ENCODE measurements at regions not wholly inside any gene's neighbourhood (a gene's known extent, or its start where the extent isn't known, plus 50 kb on each side); places are given as distances from the start of the nearest gene placed in this dataset.

DNA sequence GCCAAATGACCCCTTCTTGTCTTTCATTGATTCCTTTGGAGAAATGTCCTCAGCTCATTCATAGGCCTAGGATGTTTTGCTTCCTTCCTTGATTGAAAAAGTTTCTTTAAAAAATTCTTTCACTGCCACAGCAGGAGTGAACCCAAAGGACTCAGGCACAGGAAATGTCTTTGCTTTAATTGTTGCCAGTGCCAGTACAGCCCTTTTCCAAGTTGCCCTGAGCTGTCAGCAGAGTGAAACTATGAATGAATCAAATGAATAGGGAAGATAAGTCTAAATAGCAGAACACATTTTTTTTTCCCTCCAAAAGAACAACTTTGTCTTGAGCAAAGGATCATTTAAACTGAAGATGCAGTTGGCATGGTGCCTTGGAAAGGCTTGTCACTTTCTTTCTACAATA is 63.8 kb upstream of the SLC4A4 start:
- TF ChIP-seq ZBTB7A (IDR thresholded peaks at IDR 0.05; ENCODE audit: low read depth) (no peak), FOXM1 (IDR thresholded peaks at IDR 0.05; ENCODE audit: borderline replicate concordance, low read depth) (no peak)

- TF ChIP-seq YY1 (IDR thresholded peaks at IDR 0.05; ENCODE audit: low read depth) (no peak), ZBTB7A (IDR thresholded peaks at IDR 0.05; ENCODE audit: low read depth) (no peak), TCF12 (IDR thresholded peaks at IDR 0.05; ENCODE audit: low read depth) (no peak), MAX (IDR thresholded peaks at IDR 0.05) (no peak), FOXM1 (IDR thresholded peaks at IDR 0.05; ENCODE audit: borderline replicate concordance, low read depth) (no peak), REST (IDR thresholded peaks at IDR 0.05; ENCODE audit: low read depth) (no peak), NFIC (IDR thresholded peaks at IDR 0.05) (no peak), TAF1 (IDR thresholded peaks at IDR 0.05; ENCODE audit: low read depth) (no peak), CREB1 (IDR thresholded peaks at IDR 0.05; ENCODE audit: low read depth) (no peak), CEBPB (IDR thresholded peaks at IDR 0.05) (no peak)
These were observed 63.2 kb upstream of the SLC4A4 start for GRCh38 chr4:71275570-71275969.

- TF ChIP-seq CEBPB (IDR thresholded peaks at IDR 0.05), result no peak
- no peak for TF ChIP-seq EGR1 (IDR thresholded peaks at IDR 0.05)
- no peak for TF ChIP-seq FOXM1 (IDR thresholded peaks at IDR 0.05; ENCODE audit: borderline replicate concordance, low read depth)
- no peak for TF ChIP-seq NFIC (IDR thresholded peaks at IDR 0.05)
- no peak for TF ChIP-seq REST (IDR thresholded peaks at IDR 0.05; ENCODE audit: low read depth)
- no peak for TF ChIP-seq YY1 (IDR thresholded peaks at IDR 0.05; ENCODE audit: low read depth)
- TF ChIP-seq RAD21 (IDR thresholded peaks at IDR 0.05; ENCODE audit: low read depth), result no peak
- TF ChIP-seq TCF12 (IDR thresholded peaks at IDR 0.05; ENCODE audit: low read depth), result no peak
These were observed 61.5 kb upstream of the SLC4A4 start for GRCh38 chr4:71277353-71277752.

DNA sequence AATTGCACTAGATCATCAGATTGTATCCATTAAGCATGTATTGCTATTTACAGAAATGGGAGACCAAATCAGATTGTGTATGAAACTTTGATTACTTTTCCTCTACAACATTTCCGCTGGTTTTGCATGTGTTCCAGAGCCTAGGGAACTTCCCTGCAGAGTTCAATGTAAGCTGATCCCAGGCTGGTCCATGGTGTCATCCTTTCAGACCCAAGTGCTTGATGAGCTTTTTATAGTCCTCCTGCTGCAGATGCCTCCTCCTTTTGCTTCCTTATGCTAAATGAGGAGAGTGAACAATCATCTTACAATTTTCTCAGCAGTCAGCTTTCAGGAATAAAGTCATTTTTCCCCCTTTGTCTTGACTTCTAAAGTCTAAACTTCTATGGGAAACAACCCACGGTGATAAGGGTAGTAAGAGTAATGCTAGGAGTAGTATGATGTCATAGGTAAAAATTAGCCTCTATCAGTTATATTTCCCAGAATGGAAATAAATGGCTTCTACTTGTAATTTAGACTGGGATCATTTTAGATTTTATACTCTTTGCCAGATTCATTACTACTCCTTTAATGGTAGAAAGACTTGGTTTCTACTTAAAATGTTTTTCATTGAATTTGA is 55.1 kb upstream of the SLC4A4 start:
- TF ChIP-seq USF1 (IDR thresholded peaks at IDR 0.05) (no peak), REST (IDR thresholded peaks at IDR 0.05; ENCODE audit: low read depth) (no peak), NFIC (IDR thresholded peaks at IDR 0.05) (no peak), CEBPB (IDR thresholded peaks at IDR 0.05) (no peak), ZBTB7A (IDR thresholded peaks at IDR 0.05; ENCODE audit: low read depth) (no peak), TEAD4 (IDR thresholded peaks at IDR 0.05) (no peak), FOXM1 (IDR thresholded peaks at IDR 0.05; ENCODE audit: borderline replicate concordance, low read depth) (no peak), EP300 (IDR thresholded peaks at IDR 0.05; ENCODE audit: borderline replicate concordance) (no peak), YY1 (IDR thresholded peaks at IDR 0.05; ENCODE audit: low read depth) (no peak), MAX (IDR thresholded peaks at IDR 0.05) (no peak), TAF1 (IDR thresholded peaks at IDR 0.05; ENCODE audit: low read depth) (no peak), EGR1 (IDR thresholded peaks at IDR 0.05) (no peak), TCF12 (IDR thresholded peaks at IDR 0.05; ENCODE audit: low read depth) (no peak), CREB1 (IDR thresholded peaks at IDR 0.05; ENCODE audit: low read depth) (no peak), RAD21 (IDR thresholded peaks at IDR 0.05; ENCODE audit: low read depth) (no peak)

DNA sequence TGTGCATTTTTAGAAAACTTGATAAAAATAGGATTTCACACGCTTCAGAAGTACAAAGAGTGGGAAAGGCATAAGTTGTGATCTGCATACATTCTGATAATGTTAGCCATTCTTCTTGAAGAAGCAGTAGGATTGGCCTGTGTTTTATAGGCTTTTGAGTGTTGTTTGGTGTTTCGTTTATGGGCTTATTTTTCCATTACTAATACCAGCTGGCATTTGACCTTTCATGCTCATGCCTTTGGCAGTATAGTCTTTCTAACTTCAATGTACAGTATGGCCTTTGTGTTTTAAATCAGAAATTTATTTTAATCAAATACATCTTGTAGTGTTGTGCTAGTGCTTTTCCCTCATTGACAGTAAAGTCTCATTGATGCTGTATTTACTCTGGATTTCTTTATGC is 51.5 kb upstream of the SLC4A4 start:
- TF ChIP-seq TAF1 (IDR thresholded peaks at IDR 0.05; ENCODE audit: low read depth) (no peak), REST (IDR thresholded peaks at IDR 0.05; ENCODE audit: low read depth) (no peak), FOXM1 (IDR thresholded peaks at IDR 0.05; ENCODE audit: borderline replicate concordance, low read depth) (no peak), YY1 (IDR thresholded peaks at IDR 0.05; ENCODE audit: low read depth) (no peak), TEAD4 (IDR thresholded peaks at IDR 0.05) (no peak), CREB1 (IDR thresholded peaks at IDR 0.05; ENCODE audit: low read depth) (no peak), CEBPB (IDR thresholded peaks at IDR 0.05) (no peak), TCF12 (IDR thresholded peaks at IDR 0.05; ENCODE audit: low read depth) (no peak), EP300 (IDR thresholded peaks at IDR 0.05; ENCODE audit: borderline replicate concordance) (no peak), RAD21 (IDR thresholded peaks at IDR 0.05; ENCODE audit: low read depth) (no peak), NFIC (IDR thresholded peaks at IDR 0.05) (no peak), ZBTB7A (IDR thresholded peaks at IDR 0.05; ENCODE audit: low read depth) (no peak), MAX (IDR thresholded peaks at IDR 0.05) (no peak), USF1 (IDR thresholded peaks at IDR 0.05) (no peak), EGR1 (IDR thresholded peaks at IDR 0.05) (no peak)
